HEK293T (cell line): ENCODE measurements at regions not wholly inside any gene's neighbourhood (a gene's known extent, or its start where the extent isn't known, plus 50 kb on each side); places are given as distances from the start of the nearest gene placed in this dataset.

ENCODE experiments used
- ARNT ChIP-seq: fragments of 450-650 bp; IDR thresholded peaks from 2 replicates; pipeline ENCODE4 v1.6.1; 2017; ENCODE audit warnings: mild to moderate bottlenecking
- BHLHE40 ChIP-seq: fragments of 450-650 bp; IDR thresholded peaks from 2 replicates; pipeline ENCODE4 v1.6.1; 2016; ENCODE audit warnings: mild to moderate bottlenecking, moderate library complexity, borderline replicate concordance
- ELF4 ChIP-seq: fragments of 450-650 bp; IDR thresholded peaks from 2 replicates; pipeline ENCODE4 v1.6.1; 2017; ENCODE audit warnings: antibody characterized with exemption
- FOXA1 ChIP-seq: fragments of 450-650 bp; IDR thresholded peaks from 2 replicates; pipeline ENCODE4 v1.6.1; 2016; ENCODE audit warnings: mild to moderate bottlenecking
- FOXK2 ChIP-seq: fragments of 450-650 bp; IDR thresholded peaks from 2 replicates; pipeline ENCODE4 v1.6.1; 2016; ENCODE audit warnings: mild to moderate bottlenecking
- FOXM1 ChIP-seq: fragments of 450-650 bp; IDR thresholded peaks from 2 replicates; pipeline ENCODE4 v1.6.1; 2017; ENCODE audit warnings: mild to moderate bottlenecking, borderline replicate concordance
- HDGF ChIP-seq: fragments of 450-650 bp; IDR thresholded peaks from 2 replicates; pipeline ENCODE4 v1.6.1; 2017; ENCODE audit warnings: antibody characterized with exemption, borderline replicate concordance
- L3MBTL2 ChIP-seq: fragments of 450-650 bp; conservative IDR thresholded peaks from 2 replicates; pipeline ENCODE4 v1.6.1; 2016; ENCODE audit warnings: mild to moderate bottlenecking
- LEF1 ChIP-seq: fragments of 450-650 bp; IDR thresholded peaks from 2 replicates; pipeline ENCODE4 v1.6.1; 2017; ENCODE audit warnings: mild to moderate bottlenecking, borderline replicate concordance
- SP1 ChIP-seq: fragments of 450-650 bp; IDR thresholded peaks from 2 replicates; pipeline ENCODE4 v1.6.1; 2017
- SUZ12 ChIP-seq: fragments of 450-650 bp; IDR thresholded peaks from 2 replicates; pipeline ENCODE4 v1.6.1; 2016; ENCODE audit warnings: mild to moderate bottlenecking

DNA sequence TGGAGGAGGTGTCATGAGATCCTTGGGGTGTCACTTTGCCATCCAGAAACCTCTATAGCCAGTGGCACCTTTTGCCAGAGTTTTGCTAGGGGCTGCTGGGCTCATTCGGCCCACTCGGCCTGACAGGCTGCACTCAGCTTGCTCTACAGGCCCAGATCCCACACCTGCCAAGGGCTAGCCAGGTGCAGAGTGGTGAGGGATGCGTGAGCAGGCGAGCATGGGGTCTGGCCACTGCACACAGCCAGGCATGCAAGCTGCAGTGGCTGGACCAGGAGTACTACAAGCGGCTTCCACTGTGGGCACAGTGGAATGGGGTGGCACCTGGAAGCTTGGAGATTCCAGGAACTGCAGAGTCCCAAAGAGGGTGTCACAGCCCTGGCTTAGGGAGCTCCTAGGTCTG is 372.7 kb downstream of the CHSY3 start:
- TF ChIP-seq FOXM1 = no peak
- no peak for TF ChIP-seq L3MBTL2
- TF ChIP-seq SUZ12 = no peak
- TF ChIP-seq ELF4 = no peak
- no peak for TF ChIP-seq FOXK2
- TF ChIP-seq FOXA1 = no peak
- no peak for TF ChIP-seq HDGF
- no peak for TF ChIP-seq BHLHE40
- TF ChIP-seq LEF1 = no peak
- TF ChIP-seq ARNT = no peak
- no peak for TF ChIP-seq SP1
